Adrenal gland (tissue), 9 donors: ENCODE measurements at regions not wholly inside any gene's neighbourhood (a gene's known extent, or its start where the extent isn't known, plus 50 kb on each side); places are given as distances from the start of the nearest gene placed in this dataset.

Experiments
- DNase-seq, 7 donors: peaks; one replicate each; pipeline ENCODE4 v3.0.0-alpha.2; 2019 to 2020
- H3K27ac ChIP-seq, 5 donors: fragments of 200-600 bp; sonication (generic) in 4 of 5; 1 replicate in 3 of 5; 2 replicates in 2 of 5; pipeline versions ENCODE4 v1.5.1 to v1.8.0; 2016 to 2020; ENCODE audit warnings: mild to moderate bottlenecking in 1 of 5
- H3K27me3 ChIP-seq: fragments of 200-600 bp; 2 replicates; pipeline ENCODE4 v1.8.0; 2021
- H3K36me3 ChIP-seq, 2 donors: fragments of 200-600 bp; replicated peaks in 1 of 2; 1 replicate in 1 of 2; 2 replicates in 1 of 2; pipeline versions ENCODE4 v1.5.1 to v1.8.0; 2018 to 2022
- H3K4me1 ChIP-seq, 2 donors: fragments of 200-600 bp; replicated peaks in 1 of 2; 1 replicate in 1 of 2; 2 replicates in 1 of 2; pipeline versions ENCODE4 v1.5.1 to v1.8.0; 2018 to 2021
- H3K4me3 ChIP-seq, 4 donors: fragments of 200-600 bp; sonication (generic) in 3 of 4; one replicate each; pipeline ENCODE4 v1.5.1; 2016 to 2018
- H3K9me3 ChIP-seq, 3 donors: fragments of 200-600 bp; sonication (generic) in 1 of 3; replicated peaks in 1 of 3; 1 replicate in 2 of 3; 2 replicates in 1 of 3; pipeline versions ENCODE4 v1.5.1 to v1.8.0; 2016 to 2021
- CTCF ChIP-seq, 6 experiments: fragments of 450-650 bp in 4 of 6; fragments of 200-600 bp in 2 of 6; sonication (generic) in 1 of 6; IDR thresholded peaks; 1 replicate in 5 of 6; 2 replicates in 1 of 6; pipeline versions ENCODE4 v1.5.1 to v1.8.0; 2016 to 2021; ENCODE audit warnings: antibody characterized with exemption in 6 of 6, mild to moderate bottlenecking in 2 of 6, moderate library complexity in 1 of 6
- POLR2A ChIP-seq, 2 donors: fragments of 450-650 bp; IDR thresholded peaks; one replicate each; pipeline ENCODE4 v1.6.1; 2017; ENCODE audit warnings: antibody characterized with exemption in 2 of 2, mild to moderate bottlenecking in 2 of 2, moderate library complexity in 1 of 2
- WGBS, 4 donors: extraction: QIAGEN DNeasy Blood & Tissue Kit in 2 of 4; methylation state at CpG; one replicate each; pipeline versions ENCODE4 v1.1.5 to v1.1.7; 2013 to 2017; 5-methylcytosine and 5-hydroxymethylcytosine counted together
- intact Hi-C, 2 donors: fragments of 100-400 bp; cut with DNase I; formaldehyde crosslinking; loops; one replicate each; pipeline versions ENCODE4 v1.14.1 to v1.15.0; 2022 to 2023
- donor health status: healthy with polysubstance abuse.
- donor health status: Bipolar disorder and iron deficiency.
- donor health status: DM: yes; HTN: yes; CAD: no.
- donor health status: DM: no; HTN: no; CAD: no.
- donor health status: DM: no; HTN: no; CAD: no.

DNA sequence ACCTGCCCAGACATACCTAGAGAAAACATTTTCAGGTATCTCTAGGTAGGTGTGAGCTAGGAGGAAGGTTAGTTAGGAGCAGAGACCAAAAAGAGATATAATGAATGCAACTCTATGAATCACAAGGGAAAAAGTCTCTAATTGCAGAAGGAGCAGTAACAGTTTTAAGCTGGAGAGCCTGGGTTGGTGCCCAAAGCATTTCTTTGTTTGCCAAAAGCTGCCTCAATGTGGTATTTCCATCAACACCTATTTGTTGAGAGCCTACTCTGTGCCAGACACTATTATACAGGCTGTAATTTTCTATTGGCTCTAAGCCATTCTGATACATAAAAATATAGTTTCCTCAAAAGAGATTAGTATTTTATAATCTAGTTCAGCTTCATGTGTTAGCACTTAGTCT lies 141.6 kb downstream of the UBE2E3 start:
- intact Hi-C loops: no loop called here
- TF ChIP-seq POLR2A (IDR thresholded peaks at IDR 0.05) (no peak), CTCF (IDR thresholded peaks at IDR 0.05) (no peak)
- Histone ChIP-seq H3K27ac (no peak overlapping the region), H3K27me3 (no peaks in the 10 kb centered on the region), H3K4me1 (no peaks in the 10 kb centered on the region), H3K36me3 (no peaks in the 10 kb centered on the region), H3K9me3 (no peaks in the 10 kb centered on the region), H3K4me3 (no peak overlapping the region)
- no peak for DNase-seq

DNA sequence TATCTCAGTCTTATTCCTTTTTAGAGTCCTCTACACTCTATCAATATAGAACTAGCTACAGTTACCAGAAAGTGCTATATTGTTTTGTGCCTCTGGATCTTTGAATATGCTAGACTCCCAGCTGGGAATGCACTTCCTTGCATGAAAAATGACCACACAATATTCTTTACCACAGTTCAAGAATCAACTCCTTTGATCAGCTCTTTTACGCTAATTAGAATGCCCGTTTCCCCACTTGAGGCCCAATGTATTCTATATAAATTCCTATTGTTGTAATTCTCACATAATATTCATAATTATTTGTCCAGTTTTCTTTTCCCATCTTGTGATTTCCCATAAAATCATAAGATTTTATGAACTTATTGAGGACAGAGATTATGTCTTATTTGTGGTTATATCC lies 142.2 kb downstream of the UBE2E3 start:
- no peak for DNase-seq
- Histone ChIP-seq H3K27ac (no peak overlapping the region), H3K27me3 (no peaks in the 10 kb centered on the region), H3K4me1 (no peaks in the 10 kb centered on the region), H3K36me3 (no peaks in the 10 kb centered on the region), H3K4me3 (no peak overlapping the region), H3K9me3 (no peaks in the 10 kb centered on the region)
- 80 to 94% (median 94%) methylated on average over 2 of the region's 2 CpGs for WGBS, 4 donors
- TF ChIP-seq POLR2A (IDR thresholded peaks at IDR 0.05): no peak
- no peak for TF ChIP-seq CTCF (IDR thresholded peaks at IDR 0.05)
- intact Hi-C loops: no loop called here

DNA sequence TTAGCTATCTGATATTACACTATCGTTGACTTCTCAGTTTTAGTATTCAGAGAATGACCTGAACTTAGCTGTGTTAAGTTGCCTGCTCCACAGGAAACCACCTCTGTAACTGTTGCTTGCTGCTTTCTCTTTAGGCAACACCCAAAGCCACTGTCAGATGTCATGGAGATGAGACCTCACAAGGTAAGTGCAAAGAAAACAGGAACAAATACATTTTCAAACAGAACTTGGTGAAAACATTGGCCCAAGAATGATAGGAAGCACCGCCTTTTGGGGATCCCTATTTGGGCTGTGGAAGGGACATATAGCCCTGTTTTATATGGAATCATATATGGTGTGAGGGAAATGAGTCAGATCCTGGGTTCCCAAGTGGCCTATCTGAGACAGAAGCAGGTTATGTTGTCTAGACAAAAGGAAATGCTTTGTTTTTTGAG lies 143.4 kb downstream of the UBE2E3 start:
- Histone ChIP-seq H3K4me3 (no peak overlapping the region), H3K27ac (no peak overlapping the region), H3K27me3 (no peaks in the 10 kb centered on the region), H3K4me1 (no peaks in the 10 kb centered on the region), H3K36me3 (no peaks in the 10 kb centered on the region), H3K9me3 (no peaks in the 10 kb centered on the region)
- intact Hi-C loops: no loop called here
- 73 to 85% (median 81%) methylated on average over 2 of the region's 2 CpGs for WGBS, 4 donors
- no peak for TF ChIP-seq POLR2A (IDR thresholded peaks at IDR 0.05)
- no peak for TF ChIP-seq CTCF (IDR thresholded peaks at IDR 0.05)
- DNase-seq: no peak

- intact Hi-C loops: no loop called here
- TF ChIP-seq POLR2A (IDR thresholded peaks at IDR 0.05) (no peak), CTCF (IDR thresholded peaks at IDR 0.05) (no peak)
- Histone ChIP-seq H3K27ac (no peak overlapping the region), H3K9me3 (no peaks in the 10 kb centered on the region), H3K27me3 (no peaks in the 10 kb centered on the region), H3K4me3 (no peak overlapping the region), H3K4me1 (no peaks in the 10 kb centered on the region), H3K36me3 (no peaks in the 10 kb centered on the region)
- WGBS, 4 donors: 54 to 61% (median 59%) methylated on average over 3 of the region's 3 CpGs
- DNase-seq: no peak
Measured at GRCh38 chr2:181124497-181124896, 144.1 kb downstream of the UBE2E3 start.
